ENCODE measurements at regions not wholly inside any gene's neighbourhood (a gene's known extent, or its start where the extent isn't known, plus 50 kb on each side); places are given as distances from the start of the nearest gene placed in this dataset.
"Not testable (repeated sequence)": the region's sequence is repeated elsewhere in the genome, so short reads cannot be mapped to it uniquely, and the experiment has no call there.

DNA sequence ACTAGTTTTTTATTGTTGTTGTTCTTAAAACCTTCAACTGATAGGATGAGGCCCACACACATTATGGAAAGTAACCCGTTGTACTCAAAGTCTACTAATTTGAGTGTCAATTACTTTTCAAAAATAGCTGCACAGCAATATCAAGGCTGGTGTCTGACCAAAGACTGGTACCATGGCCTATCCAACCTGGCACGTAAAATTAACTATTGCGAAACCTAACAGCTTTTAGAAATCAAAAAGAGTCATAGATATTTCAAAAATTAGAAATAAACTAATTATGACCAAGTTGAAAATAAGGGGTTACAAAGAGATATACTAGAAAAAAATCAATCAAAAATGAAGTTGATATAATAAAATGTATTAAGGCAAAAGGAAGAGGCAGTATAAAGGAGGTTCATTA is 501.5 kb upstream of the SLC8A1 start:
- DNase-seq (ENCODE audit: low read depth) = no peak

GRCh38 chr2:40955042-40955441 is 503.2 kb upstream of the SLC8A1 start:
- DNase-seq (ENCODE audit: low read depth) = no peak

- DNase-seq (ENCODE audit: low read depth) = no peak
Observed at GRCh38 chr2:40955635-40956034, 503.7 kb upstream of the SLC8A1 start.

GRCh38 chr2:40957508-40957907 is 505.6 kb upstream of the SLC8A1 start:
- no peak for DNase-seq (ENCODE audit: low read depth)

- no peak for DNase-seq (ENCODE audit: low read depth)
Observed at GRCh38 chr2:40962026-40962425, 510.1 kb upstream of the SLC8A1 start.

DNA sequence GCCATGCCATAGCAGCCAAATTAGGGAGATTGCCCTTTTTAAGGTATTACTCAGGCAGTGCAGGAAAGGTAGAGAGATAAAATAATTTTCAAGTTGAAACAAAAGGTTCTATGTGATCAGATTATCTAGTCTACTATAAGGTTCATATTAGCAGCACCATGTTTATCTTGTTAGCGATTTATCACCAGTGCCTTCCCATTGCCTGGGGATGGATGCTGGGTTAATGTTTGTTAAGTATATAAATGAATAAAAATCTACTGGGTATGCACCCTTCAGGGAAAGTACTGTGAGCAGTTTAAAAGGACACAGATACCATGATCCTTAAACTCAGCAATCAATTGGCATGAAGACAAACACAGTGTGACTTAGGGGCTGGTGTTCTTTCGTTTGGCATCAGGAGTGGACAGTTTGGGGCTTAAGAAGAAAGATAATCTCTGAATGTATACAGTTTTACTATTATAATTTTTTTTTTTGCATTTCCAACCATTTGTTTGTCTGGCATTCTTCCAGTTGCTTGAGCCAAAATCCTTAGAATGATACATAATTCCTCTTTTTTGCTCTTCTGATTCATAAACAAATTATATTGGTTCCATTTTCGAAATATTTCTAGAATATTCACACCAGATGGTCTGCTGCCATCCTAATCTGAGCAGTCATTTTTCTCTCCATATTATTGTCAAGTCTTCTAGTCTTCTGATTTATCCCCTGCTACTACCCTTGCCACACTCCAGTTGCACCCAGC is 512.8 kb upstream of the SLC8A1 start:
- no peak for DNase-seq (ENCODE audit: low read depth)

DNA sequence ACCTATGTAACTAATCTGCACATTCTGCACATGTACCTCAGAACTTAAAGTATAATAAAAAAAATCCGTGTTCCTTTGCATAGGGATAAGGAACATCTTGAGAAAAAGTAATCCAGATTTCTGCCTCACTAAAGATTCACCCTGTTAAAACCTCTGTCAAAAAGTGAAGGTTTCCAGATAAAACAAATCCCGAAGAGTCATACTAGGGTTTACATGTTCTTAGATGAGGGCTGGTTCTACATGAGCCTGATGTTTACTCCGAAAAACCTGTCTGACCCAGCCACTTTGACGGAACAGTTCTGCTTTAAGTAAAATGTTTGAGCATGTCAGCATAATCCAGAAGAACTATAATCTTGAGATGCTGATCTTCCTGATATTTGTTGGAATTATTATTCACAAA is 515.6 kb upstream of the SLC8A1 start:
- DNase-seq (ENCODE audit: low read depth) = no peak

DNA sequence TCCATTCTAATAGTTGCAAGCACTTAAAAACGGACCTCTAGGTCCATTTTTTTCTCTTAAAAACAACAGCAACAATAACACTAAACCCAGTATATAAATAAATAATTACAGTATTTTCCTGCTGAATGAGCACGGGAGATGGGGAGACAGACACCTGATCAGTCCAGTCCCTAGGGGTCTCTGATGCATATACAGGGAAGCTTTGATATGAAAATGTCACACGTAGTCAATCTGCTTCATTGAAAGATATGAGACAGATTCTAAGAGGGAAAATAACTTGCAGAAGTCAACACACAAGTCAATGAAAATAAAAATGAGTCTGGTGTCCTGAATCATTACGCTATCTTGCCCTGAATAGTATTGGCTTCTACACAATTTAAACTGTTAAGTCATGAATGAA is 523.3 kb upstream of the SLC8A1 start:
- no peak for DNase-seq (ENCODE audit: low read depth)

DNA sequence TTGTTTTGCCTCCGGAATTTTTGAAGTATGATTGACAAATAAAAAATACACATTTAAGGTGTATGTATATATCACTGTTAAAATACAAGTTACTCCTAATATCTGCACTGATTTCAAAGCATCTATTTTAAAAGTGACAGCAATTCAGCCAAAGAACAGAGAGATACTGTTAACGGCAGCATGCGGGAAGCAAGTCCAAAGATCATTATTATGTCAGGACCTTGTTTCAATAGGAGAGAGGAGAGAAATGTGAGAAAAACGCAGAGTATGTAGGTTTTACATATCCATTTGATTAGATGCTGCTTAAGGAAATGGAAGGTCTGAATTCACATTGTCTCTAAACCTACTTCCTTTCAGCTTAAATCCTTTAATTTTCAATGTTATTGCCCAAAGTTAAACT is 545.5 kb upstream of the SLC8A1 start:
- DNase-seq (ENCODE audit: low read depth) = no peak

- no peak for DNase-seq (ENCODE audit: low read depth)
Observed at GRCh38 chr2:41000374-41000773, 548.5 kb upstream of the SLC8A1 start.

GRCh38 chr2:41000906-41001305 is 549.0 kb upstream of the SLC8A1 start:
- DNase-seq (ENCODE audit: low read depth) = no peak

- DNase-seq (ENCODE audit: low read depth) = no peak
Observed at GRCh38 chr2:41004700-41005099, 552.8 kb upstream of the SLC8A1 start.

DNA sequence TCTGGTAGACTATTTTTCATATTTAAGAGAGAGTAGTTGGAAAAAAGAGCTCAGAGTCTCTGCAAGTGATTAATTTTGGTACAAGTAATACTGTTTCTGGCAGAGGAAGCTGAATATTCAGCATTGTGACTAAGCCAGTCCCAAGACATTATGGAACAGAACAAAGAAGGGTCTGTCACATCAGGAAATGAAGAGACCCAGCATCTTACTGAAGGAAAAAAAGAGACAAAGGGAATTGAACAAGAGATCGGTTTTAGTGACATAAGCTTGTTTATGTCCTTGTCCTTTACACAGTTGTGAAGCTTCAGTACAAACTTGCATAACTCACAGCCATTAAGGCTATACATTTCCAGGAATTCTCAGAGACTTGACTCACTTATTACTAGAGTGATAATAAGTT is 568.5 kb upstream of the SLC8A1 start:
- DNase-seq (ENCODE audit: low read depth) = no peak

DNA sequence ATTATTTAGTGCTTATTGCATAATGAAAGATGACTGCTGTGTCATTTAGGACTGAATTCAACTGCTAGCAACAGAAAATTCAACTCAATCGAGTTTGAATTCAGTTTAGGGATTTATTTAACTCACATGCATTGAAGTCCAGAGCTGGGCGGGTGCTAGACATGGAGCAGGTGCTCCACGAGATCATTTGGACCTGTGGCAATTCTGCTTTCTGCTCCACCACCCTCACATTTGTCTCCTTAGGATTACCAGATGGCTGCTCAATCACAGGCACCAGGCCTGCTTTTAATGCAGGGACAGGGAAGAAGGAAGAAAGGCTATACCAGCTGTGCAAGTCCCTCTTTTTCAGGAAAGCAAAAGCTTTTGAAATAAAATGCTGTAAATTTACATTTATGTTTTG is 572.9 kb upstream of the SLC8A1 start:
- no peak for DNase-seq (ENCODE audit: low read depth)

DNA sequence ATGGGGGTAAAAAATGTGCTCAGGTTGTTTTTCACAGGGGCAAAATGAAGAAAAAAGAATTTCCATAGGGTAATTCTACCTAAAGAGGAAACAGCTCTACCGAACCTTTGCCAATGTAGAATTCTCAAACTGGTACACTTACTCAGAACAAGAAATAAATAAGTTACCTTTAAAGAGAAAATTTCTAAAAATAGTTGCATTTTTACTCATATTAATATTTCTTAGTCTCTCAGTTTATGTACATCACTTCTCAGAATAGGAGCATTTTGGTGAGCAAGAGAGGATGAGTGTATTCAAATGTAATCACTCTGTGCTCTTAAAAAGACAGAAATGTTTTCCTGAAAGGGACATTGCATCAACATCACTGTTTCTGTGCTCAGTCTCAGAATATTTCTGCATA is 574.7 kb upstream of the SLC8A1 start:
- DNase-seq (ENCODE audit: low read depth) = no peak

DNA sequence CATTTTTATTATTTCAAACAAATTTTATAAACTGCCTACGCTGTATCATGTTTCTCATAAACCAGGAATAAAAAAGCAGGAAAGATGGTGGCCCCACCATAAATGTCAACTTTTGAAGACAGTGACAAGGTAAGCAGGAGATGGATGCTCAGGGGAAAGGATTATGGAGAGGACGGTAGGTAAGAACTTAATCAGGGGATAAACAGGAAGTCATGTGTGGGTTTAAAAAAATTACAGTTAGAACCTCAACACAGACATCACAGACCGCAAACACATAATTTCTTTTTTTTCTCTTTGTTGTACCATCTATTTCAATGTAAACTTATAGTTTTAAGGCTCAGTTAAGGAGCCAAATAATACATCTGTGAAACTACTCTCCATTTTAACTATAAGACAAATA is 575.2 kb upstream of the SLC8A1 start:
- DNase-seq (ENCODE audit: low read depth) = no peak

DNA sequence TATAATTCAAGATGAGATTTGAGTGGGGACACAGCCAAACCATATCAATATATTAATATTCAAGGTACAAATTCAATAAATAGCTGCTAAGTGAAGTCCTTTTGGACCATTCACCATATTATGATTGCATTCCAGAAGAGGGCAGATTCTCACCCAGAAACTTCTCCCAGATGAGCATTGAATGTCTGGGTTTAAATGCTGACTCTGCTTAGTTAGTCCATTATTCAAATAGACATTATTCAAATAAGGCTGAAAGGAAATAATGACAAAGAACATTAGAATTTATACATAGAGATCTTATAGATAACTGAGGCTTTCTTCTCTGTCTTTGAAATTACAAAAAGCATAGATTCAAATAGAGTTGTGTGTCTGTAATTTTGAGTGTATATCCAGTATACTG is 579.4 kb upstream of the SLC8A1 start:
- DNase-seq (ENCODE audit: low read depth) = no peak

DNA sequence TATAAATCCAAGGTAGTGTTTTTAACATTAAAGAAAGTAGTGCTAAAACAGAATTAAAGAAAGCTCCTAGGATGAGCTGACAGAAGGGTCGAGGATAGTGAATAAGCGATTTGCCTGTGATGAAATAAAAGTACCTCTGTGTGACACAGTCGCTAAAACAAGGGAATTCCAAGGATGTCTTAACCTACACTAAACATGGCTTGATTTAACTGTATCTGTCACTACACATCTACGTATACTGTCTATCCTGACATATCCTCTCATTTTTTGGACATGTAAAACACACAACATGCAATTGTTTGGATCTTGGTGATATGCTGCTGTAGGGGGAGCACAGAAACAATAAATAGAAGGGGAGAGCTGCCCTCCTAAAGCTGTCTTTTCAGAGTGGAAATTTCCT is 580.8 kb upstream of the SLC8A1 start:
- no peak for DNase-seq (ENCODE audit: low read depth)

- DNase-seq (ENCODE audit: low read depth) = no peak
Observed at GRCh38 chr2:41033127-41033526, 581.2 kb upstream of the SLC8A1 start.

GRCh38 chr2:41038408-41038807 is 586.5 kb upstream of the SLC8A1 start:
- DNase-seq (ENCODE audit: low read depth) = no peak

DNA sequence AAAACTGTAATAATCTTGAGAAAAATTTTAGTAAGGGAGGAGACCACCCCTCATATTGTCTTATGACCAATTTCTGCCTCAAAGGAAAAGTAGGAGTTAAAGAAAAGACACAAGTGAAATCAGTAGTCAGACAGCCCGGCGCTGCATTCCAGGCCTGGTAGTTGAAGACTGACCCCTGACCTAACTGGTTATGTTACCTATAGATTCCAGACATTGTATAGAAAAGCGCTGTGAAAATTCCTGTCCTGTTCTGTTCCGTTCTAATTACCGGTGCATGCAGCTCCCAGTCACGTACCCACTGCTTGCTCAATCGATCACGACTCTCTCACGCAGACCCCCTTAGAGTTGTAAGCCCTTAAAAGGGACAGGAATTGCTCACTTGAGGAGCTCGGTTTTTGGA is 587.9 kb upstream of the SLC8A1 start:
- not testable (repeated sequence) for DNase-seq (ENCODE audit: low read depth)

GRCh38 chr2:41040782-41041520 is 589.1 kb upstream of the SLC8A1 start:
- no peak for DNase-seq (ENCODE audit: low read depth)

GRCh38 chr2:41042343-41042742 is 590.5 kb upstream of the SLC8A1 start:
- no peak for DNase-seq (ENCODE audit: low read depth)

GRCh38 chr2:41061356-41061755 is 609.5 kb upstream of the SLC8A1 start:
- DNase-seq (ENCODE audit: low read depth) = no peak

Data from stimulated activated CD8-positive, alpha-beta memory T cell treated with anti-CD3 and anti-CD28 coated beads, Interleukin-7, amount 100 ng/mL, for 24 hours (primary cell).